ENCODE measurements at regions not wholly inside any gene's neighbourhood (a gene's known extent, or its start where the extent isn't known, plus 50 kb on each side); places are given as distances from the start of the nearest gene placed in this dataset.

DNA sequence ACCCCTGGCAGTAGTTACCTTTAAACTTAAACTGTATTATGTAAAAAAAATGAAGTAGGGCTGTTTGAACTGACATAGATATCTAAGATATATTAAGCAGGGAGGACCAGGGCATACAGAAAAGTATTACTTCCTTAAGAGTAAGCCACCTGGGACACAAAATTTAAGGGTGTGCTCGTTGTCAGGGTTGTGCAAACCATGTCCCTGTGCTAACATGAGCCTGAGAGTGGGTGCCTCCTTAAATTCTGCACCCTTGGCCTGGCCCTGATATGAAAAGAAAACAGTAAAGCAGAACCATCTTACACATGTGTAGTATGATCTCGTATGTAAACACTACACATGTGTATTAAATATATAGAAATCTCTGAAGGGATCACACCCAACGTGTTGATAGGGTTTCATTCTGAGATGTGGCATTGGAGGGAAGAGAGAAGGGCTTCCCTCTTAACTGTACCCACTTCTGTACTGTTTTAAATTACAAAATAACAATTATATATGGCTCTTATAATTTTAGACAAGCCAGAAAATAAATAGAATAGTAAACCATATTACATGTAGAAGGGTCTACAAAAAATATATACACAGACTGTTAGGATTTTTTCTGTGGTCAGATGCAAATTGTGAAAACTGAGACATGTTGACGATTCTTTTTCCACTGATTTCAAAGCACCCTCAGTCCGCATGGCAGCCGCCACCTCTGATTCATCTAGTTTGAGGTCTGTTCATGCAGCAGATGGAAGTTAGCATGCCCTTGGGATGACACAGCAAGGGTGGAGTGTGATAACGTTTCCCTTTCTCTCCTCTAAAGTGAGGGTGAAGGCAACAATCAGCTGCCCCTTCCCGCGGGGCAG, 400.8 kb upstream of the PROK2 start:
- TF ChIP-seq, protein P1, sequence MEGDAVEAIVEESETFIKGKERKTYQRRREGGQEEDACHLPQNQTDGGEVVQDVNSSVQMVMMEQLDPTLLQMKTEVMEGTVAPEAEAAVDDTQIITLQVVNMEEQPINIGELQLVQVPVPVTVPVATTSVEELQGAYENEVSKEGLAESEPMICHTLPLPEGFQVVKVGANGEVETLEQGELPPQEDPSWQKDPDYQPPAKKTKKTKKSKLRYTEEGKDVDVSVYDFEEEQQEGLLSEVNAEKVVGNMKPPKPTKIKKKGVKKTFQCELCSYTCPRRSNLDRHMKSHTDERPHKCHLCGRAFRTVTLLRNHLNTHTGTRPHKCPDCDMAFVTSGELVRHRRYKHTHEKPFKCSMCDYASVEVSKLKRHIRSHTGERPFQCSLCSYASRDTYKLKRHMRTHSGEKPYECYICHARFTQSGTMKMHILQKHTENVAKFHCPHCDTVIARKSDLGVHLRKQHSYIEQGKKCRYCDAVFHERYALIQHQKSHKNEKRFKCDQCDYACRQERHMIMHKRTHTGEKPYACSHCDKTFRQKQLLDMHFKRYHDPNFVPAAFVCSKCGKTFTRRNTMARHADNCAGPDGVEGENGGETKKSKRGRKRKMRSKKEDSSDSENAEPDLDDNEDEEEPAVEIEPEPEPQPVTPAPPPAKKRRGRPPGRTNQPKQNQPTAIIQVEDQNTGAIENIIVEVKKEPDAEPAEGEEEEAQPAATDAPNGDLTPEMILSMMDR (IDR thresholded peaks at IDR 0.05), result no peak
- TF ChIP-seq EZH2 (IDR thresholded peaks at IDR 0.05), result no peak
